ENCODE measurements at regions not wholly inside any gene's neighbourhood (a gene's known extent, or its start where the extent isn't known, plus 50 kb on each side); places are given as distances from the start of the nearest gene placed in this dataset.

GRCh38 chr4:111031596-111031995 is 408.7 kb upstream of the PITX2 start:
- no peak for TF ChIP-seq CTCF (conservative IDR thresholded peaks at IDR 0.05; ENCODE audit: low read depth, low read length)
- TF ChIP-seq RFX5 (IDR thresholded peaks at IDR 0.05; ENCODE audit: low read depth, low read length): no peak
- TF ChIP-seq POLR2A (IDR thresholded peaks at IDR 0.05; ENCODE audit: low read depth, low read length): no peak
- TF ChIP-seq RCOR1 (IDR thresholded peaks at IDR 0.05; ENCODE audit: insufficient replicate concordance, low read length): no peak
- no peak for TF ChIP-seq RAD21 (IDR thresholded peaks at IDR 0.05; ENCODE audit: low read length)
- no peak for TF ChIP-seq FOS (IDR thresholded peaks at IDR 0.05; ENCODE audit: low read depth, low read length)
- no peak for TF ChIP-seq MAFK (IDR thresholded peaks at IDR 0.05; ENCODE audit: low read depth, low read length)
- TF ChIP-seq SMC3 (IDR thresholded peaks at IDR 0.05; ENCODE audit: low read depth, low read length): no peak

All from IMR-90 (cell line).